NAMALWA (cell line): ENCODE measurements at regions not wholly inside any gene's neighbourhood (a gene's known extent, or its start where the extent isn't known, plus 50 kb on each side); places are given as distances from the start of the nearest gene placed in this dataset.

Experiments
- DNase-seq: peaks from one replicate; pipeline ENCODE4 v3.0.0-alpha.2; 2015; ENCODE audit warnings: low spot score

DNA sequence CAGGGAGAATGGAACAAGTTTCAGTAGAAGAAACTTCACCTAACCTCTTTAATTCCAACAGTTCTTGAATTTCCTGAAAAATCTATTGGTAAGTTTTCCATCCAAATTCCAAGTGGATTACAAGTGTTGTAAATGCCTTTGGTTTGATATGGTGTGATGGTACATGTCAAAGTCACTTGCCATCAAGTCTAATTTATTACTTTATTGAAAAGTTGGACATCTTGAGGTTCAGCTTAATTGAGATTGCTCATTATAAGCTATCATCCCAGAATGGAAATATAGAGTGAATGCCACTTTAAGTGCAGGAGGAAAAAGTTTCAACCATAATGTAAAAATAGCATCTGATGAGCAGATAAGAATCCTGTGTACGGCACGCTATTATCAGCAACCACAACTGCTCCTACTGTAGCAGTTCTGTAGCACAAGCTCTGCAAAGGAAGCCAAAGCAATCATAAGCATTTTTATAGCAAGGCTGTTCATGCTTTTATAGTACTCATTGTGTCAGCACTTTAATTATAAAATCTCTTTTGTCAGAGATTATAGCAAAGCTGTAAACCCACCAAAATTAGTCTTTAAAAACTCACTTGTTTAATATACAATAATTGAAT, 991.8 kb upstream of the PHF14 start:
- DNase-seq: no peak

DNA sequence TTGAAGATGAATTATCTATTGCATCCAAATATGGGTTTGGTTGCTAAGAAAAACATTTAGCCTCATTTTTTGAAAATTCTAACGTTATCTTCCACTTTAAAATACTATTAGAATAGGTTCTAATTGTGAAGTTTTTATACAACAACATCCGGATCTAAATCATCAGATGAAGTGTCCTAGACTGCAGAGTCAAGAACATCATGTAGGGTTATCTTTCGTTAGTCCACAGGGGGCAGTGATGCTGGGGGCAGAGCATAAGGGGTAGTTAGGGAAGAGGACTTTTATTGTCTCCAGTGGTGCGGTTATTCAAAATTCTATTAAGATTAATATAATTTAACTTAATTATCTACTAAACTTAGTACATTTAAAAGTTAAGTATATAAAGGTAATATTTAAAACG, 990.6 kb upstream of the PHF14 start:
- DNase-seq: peak; percentile 10

DNA sequence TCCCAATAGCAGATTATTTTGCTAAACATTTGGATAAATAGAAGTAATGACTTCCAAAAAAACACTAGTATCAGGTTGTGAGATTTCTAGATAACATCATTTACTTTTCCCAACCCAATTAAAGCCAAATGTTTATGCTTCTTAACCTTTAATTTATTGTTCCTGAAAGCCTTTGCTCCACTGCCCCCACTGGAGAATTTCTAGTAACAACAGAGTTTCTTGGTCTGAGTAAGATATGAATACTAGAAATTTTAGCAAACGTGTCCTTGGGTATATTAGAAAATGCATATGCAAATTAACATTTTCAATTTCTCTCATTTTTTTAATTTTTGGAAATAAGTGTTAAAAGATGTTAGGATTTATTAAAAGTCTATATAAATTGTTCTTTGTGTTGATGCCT, 958.0 kb upstream of the PHF14 start:
- DNase-seq: no peak

DNA sequence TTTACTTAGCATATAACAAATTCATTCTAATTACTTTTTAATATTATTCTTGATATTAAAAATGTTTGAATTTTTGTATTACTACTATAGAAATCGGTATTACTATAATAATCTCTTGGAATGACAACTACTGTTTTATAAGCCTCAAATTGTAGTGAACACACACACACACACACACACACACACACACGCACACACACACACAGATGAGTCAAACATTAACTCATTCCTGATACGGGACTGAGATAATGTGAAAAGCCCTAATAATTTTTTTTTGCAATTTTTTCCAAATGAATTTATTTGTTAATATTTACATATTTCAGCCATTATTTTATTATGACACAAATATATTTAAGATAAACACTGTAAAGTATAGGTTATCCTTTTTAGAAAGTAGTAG, 951.2 kb upstream of the PHF14 start:
- DNase-seq: no peak

DNA sequence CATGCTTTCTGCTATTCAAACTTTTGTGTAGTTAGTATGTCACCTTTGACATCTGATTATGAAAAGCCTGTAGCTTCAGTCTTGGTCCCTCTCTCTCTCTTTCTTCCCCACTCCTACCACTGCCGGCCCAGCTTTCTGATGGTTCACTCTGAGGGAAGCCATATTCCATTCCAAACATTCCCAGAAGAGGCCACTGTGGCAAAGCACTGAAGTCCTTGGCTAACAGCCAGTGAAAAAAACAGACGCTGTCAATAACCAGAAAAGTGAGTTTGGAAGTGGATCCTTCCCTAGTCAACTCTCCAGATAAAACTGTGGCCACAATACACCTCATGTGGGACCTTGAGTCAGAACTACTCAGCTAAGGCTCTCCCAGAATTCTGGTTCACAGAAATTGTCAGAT, 950.7 kb upstream of the PHF14 start:
- DNase-seq: no peak

DNA sequence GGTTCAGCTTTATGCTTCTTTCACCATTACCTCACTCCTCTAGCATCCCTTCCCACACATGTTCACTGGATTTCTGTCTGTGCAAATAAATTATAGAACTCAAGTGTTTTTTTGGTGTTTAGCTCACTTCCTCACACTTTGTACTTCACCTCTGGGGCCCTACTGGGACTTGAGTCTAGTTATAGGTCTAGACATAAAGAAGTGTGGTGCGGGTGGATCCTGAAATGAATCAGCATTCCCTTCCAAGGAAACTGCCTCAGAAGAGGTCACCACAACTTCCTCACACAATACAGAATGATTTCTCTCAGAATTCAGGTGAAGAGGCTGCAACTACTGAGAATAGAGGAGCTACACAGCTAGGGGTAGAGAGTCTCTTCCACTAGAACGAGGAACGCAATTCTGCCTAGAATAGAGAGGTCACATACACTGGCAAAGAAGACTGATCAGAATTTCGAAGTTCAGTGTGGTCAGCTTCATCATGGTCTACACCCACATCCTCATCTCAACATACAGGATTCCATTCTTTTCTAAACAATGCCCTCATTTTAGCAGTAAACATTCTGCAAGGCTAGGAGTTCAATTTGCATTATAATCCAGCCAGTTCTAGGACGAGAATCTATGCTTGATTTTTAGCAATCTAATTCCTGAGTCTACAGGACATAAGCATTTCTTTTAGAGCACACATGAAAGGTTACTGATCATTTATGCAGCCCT, 938.7 kb upstream of the PHF14 start:
- no peak for DNase-seq

DNA sequence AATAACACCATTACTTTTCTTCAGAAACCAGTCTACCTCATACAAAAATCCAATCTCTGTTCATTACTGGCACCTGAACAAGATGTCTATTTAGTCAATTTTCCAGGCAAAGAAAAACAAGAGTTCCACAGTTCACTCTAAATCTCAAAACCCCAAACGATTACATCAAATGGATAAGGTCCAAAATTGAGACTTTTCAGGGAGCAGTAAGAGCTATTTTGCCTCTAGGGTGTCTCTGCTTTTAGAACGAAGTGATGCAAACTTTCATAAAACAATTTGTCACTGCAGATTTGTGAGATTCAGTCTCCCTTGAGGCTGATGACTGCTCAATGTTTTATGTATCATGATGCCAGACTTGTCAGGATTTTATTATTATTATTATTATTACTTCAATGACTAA, 937.0 kb upstream of the PHF14 start:
- no peak for DNase-seq

DNA sequence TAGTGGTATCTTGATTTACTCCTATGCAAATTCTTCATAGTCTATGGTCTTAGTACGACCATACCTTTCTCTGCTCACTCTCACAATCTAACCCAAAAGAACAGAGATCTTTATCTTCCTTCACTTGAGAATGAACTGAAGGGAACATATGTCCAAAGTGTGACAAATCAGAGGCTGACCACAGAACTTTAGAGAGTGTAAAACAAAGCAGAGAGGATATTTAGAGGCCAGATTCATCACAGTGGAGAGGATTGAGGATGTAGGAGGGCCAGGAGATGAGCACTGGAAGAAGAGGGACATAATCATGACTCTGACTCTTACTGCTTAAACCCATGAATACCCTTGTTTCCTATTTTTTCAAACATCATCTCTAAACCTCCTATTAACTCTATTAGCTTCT, 935.3 kb upstream of the PHF14 start:
- DNase-seq: no peak

DNA sequence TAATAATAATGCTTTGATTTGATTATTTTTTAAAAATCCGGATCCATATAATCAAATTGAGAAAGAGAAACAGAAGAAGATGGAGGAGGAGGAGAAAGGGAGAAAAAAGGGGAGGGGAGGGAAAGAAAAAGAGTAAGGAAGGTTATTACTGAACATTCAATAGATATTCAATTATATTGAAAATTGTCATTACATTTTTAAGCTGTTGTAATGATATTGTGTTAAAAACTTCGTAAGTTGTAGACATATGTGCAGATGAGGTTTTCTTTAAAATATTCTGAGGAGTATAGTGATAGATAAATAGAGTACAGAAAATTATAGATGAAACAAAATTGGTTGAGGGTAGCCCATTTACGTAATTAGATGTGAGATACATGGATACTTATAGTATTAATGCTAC, 933.0 kb upstream of the PHF14 start:
- no peak for DNase-seq

DNA sequence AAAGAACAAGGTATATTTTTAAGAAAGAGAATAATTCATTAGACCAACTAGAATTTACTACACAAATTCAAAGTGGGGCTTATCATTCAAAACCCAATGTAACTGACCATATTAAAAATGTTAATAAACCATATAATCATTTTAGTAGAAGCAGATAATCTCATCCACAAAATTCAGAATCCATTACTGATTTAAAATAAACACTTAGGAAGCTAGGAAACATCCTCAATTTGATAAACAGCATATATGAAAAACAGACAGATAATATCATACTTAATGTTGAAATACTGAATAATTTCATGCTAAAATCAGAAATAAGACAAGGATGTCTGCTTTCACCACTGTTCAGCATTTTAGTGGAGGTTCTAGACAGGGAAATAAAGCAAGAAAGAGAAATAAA, 902.8 kb upstream of the PHF14 start:
- no peak for DNase-seq

DNA sequence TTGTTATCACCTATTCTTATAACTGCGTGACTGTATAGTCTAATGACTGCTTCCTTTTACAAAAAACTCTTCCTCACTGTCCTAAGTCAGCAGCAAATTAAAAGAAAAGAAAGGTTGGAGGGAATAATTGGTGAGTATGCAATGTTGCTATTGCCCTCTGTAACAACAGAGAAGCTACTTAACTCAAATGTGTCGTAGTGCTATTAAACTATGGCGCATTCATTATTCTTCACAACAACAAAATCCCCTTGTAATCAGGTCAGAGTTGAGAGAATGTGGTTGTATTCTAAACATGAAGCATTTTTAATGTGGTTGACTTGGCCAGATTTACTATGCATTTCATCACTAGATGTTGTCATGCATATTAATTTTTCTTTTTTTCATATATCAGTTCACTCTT, 897.8 kb upstream of the PHF14 start:
- no peak for DNase-seq

DNA sequence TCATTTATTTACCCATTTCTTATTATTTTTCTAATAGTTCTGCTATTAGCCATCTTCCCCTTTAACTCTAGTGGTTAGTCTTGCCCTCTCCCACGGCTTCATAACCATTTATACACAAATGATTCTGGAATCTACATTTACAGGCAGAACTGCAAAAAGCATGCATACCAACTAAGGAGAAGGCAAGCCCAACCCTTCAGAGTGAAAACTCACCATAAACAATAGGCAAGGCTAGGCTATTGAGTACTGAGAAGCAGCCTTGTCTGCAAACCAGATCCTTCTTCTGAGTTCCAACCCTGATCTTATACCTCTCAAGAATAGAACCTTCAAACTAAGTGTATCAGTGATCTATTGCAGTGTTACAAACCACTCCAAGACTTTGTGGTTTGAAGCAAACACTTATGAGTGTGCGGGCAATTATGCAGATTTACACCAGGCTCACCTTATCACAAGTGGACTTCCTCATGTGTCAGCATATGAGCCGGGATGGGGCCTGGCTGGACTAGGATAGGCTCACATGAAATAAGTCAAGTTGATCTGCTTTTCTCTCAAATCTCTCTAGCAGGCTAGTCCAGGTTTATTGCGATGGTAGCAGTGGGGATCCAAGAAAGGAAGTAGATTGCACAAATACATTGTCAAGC, 896.9 kb upstream of the PHF14 start:
- DNase-seq: no peak

DNA sequence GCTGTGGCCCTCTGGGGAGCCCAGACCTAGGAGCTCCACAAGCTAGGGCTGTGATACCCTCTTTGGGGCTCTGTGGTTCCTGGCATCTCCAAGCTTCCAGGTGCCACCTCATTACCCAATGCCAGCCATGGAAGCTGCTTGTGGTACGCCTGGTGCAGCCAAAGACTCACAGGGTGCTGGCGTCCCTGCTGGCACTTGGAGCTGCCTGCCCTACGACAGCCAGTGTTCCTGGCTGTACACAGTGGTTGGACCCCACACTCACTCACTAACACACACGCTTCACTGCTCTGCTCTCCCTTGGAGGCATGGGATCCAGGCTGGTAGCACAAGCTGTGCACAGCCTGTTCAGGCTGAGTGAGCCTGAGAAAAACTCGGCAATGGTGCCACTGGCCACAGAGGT, 894.1 kb upstream of the PHF14 start:
- no peak for DNase-seq

DNA sequence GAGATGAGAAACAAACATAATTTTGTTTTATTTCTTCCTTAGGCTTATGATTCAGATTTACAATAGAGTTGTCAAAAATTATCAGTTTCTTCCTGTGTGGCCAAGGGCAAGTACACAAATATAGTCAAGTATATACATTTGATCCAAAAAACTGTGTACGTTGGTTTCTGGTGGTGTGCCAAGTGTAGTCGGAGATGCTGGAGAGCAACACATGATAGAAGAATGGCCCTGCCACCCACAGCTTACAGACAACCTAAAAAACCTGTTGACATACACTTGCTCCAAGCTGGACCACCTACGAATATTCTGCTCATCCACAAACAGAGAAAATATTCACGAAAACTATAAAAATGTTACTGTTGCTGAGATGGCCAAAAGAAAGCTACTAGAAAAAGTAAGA, 890.8 kb upstream of the PHF14 start:
- no peak for DNase-seq

DNA sequence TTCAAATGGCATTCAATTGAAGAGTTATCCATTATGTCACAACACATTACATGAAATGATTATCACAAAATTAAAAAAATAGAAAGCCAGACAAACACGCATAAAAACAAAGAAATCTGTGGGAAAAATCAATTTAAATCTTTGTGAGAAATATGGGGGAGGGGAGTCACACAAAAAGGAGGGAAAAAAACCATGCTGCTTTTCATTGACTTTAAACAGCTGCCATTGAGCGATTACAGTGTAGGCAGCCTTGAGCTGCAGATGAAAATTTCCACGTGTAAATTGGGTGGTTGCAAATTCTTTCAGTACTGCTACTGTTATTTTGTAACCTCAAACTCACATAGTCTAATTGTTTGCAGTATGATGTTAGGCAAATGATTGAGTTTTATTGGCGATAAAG, 889.9 kb upstream of the PHF14 start:
- no peak for DNase-seq

DNA sequence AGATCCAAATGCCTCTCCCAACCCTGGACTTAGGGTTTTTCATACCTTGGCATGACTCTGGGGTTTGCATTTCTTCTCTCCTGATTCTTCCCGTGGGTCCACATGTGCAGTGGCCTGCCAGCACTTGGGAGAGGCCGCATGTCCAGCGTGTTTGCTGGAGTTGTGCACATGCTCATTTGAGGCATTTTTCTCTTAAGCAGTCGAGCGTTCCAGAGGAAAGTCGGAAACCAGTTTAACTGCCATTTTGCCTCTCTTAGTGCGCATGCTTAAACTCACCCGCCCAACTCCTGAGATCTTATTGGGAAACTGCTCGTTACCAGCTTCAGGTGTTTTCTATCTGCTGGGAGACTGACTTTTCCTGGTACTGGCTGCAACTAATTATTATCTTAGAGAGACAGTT, 888.4 kb upstream of the PHF14 start:
- no peak for DNase-seq

DNA sequence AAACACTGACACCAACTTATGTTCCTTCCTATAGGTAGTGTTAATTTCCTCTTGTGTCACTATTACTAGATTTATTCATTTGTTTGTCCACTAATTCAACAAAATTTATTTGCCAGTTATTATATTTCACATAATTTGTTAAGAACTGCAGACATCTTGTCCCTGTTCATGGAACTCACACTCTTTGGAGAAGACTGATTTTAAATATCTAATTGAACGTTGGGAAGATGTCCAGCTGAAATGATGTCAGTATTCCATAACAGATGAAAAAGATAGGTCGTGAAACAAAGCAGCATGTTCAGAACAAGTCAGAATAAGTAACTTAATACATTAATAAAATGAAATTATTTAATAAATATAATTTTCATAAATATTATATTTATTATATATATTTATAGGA, 873.1 kb upstream of the PHF14 start:
- DNase-seq: no peak

DNA sequence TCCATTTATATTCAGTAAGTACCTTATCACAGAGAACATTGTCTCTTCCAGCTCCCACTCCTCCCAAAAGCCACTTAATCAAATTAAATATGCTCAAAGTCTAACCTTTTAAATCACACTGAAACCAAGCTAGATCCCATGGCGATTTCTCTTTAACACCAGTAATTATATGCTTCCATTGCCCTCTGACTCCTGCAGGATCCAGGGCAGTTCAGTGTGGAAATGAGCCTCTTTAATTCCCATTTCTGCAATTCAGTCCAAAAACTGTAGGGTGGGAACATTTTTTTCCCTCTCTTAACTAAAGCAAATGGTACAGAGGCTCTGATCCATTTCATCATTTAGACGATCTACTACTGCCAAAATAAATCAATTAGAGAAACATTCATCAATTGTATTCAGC, 872.3 kb upstream of the PHF14 start:
- no peak for DNase-seq

DNA sequence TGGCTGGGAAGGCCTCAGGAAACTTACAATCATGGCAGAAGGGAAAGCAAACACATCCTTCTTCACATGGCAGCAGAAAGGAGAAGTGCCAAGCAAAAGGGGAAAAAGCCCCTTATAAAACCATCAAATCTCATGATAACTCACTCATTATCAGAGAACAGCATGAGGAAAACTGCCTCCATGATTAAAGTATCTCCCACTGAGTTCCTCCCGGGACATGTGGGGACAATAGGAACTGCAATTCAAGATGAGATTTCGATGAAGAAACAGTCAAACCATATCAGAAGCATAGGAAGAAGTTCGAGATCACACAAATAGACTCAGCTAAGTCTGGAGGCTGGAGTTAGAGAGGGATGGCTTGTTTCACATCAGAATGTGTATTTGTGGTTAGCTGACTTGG, 869.4 kb upstream of the PHF14 start:
- DNase-seq: peak; percentile 14

DNA sequence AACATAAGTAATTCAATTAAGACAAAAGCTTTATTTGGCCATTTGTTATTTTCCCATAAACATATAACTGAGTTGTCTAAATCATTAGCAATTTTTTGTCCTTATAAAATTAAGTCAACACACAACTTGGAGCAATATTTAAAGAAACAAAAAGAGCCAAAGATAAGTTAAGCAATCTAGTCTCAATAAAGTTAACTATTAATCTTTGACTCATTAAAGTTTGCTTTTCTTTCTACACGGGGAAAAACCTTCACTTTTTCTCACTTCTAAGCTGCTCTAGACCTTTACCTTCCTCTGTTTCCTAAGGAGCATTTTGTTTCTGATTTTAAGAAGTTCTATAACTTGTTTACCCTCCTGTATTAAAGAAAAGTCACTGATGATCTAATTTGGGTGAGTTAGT, 867.1 kb upstream of the PHF14 start:
- no peak for DNase-seq

DNA sequence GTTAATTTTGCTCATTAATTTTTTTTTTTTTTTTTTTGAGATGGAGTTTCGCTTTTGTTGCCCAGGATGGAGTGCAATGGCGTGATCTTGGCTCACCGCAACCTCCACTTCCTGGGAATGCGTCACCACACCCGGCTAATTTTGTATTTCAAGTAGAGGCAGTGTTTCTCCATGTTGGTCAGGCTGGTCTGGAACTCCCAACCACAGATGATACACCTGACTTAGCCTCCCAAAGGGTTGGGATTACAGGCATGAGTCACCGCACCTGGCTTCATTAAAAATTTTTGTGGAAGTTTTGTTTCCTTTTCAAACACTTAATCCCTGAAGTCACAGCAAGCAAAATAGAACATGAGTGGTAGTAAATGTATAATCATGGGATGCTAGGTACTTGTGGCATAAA, 857.2 kb upstream of the PHF14 start:
- DNase-seq: no peak

DNA sequence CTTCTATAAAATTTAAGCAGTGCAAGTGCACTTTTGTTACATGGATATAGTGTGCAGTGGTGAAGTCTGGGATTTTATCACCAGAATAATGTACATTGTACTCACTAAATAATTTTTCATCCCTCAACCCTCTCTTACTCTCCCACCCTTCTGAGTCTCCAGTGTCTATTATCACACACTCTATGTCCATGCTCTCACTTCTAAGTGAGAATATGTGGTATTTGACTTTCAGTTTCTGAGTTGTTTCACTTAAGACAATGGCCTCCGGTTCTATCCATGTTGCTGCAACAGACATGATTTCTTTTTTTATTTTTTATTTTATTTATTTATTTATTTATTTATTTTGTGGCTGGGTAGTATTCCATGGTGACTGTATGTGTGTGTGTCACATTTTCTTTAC, 855.9 kb upstream of the PHF14 start:
- DNase-seq: no peak

DNA sequence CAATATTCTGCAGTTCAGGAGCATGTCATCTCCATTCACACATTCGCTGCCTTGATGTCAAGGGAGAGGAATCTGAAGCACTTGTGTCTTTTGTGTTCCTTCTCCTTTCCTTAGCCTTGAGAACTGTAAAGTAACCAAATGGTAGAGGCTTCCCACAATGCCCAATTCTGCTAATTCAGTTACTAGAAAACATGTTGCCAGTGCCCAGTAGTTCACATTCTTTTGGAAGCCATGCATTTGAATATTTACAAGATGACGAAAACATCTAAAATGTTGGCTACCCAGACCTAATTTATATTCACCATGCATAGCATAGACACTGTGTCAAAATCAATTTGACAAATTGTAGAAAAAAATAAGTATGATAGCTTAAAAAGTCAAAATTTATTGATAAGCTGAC, 852.7 kb upstream of the PHF14 start:
- no peak for DNase-seq

DNA sequence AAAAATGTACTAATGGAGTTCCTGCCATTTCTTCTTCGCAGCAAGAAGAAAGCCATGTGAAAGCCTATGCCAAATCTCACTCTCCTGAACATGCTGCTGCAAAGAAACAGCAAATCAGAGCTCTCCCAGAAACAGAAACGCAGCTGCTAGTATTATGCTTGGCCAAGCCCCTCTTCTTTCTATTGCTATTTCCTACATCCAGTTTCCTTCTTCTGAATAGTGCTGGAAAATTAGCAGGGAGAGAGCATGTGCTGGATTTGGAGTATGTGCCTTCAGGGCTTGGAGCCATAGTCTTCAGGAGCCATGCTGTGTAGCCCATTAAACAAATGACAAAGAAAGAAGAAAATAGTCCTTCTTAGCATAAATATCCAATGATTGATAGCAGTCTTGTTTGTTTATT, 852.0 kb upstream of the PHF14 start:
- no peak for DNase-seq
